GM19043 (cell line): ENCODE measurements at regions not wholly inside any gene's neighbourhood (a gene's known extent, or its start where the extent isn't known, plus 50 kb on each side); places are given as distances from the start of the nearest gene placed in this dataset.
"Not testable (repeated sequence)": the region's sequence is repeated elsewhere in the genome, so short reads cannot be mapped to it uniquely, and the experiment has no call there.

Experiments
- ATAC-seq: cut with Tn5 transposase; IDR thresholded peaks from one replicate; pipeline ENCODE4 v1.9.1; 2021; ENCODE audit warnings: low read depth; ENCODE audit not compliant: unreplicated experiment

DNA sequence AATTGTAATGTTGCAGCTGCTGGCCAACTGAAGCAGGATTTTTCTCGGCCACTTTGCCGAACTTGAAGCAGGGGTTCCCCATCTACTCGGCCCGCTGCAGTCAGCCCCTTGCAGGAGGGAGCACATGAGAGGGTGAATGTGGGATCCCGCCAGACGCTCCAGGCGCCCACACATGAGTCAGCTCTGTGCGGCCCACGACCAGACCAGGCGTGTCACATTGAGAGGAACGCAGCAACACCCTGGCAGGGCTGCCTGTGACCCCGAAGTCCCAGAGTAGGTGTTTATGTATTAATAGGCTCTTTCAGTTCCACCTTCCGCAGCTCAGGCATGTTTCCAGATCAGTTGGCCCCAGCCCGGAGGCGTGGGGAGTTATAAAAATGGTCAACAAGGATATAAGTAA is 344.7 kb upstream of the PABPC4L start:
- ATAC-seq: no peak

GRCh38 chr4:134544303-134544770 is 342.7 kb upstream of the PABPC4L start:
- no peak for ATAC-seq

DNA sequence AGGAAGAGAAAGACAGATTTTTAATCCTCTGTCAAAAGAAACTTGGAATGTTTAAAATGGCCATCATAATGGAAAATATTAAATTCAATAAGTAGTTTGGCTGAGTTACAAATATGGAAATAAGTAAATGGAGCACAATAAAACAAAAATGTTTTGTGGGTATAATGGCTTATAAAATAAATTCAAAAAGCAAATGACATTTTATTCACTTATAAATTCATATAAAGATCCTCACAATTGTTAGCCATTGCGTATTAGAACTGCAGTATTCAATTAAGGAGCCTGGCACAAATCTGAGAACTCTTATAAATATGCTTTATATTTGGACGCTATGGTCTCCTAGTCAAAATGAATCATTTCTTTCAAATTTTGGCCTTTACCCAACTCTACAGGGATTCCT is 339.0 kb upstream of the PABPC4L start:
- no peak for ATAC-seq

DNA sequence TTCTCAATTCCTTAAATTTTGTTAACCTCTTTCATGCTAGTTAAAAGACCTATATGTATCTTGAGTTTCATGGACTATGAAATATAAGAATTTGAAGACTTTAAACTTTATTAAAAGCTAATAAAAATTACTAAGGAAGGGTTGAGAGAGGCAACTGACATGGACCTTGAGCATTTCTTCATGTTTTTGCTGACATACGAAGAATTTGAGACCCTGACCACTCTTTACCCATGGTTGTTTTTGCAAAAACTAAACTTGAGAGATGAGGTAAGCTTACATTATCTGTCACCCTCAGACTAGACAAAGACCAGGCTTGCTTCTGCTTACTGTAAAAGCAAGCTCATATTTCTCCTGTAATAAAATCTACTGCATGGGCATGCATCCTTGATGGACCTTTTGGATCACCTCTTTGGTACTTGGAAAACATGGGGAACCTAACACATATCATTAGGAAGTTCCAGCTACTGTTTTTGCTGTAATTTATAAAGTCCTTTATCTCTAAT is 338.2 kb upstream of the PABPC4L start:
- no peak for ATAC-seq

DNA sequence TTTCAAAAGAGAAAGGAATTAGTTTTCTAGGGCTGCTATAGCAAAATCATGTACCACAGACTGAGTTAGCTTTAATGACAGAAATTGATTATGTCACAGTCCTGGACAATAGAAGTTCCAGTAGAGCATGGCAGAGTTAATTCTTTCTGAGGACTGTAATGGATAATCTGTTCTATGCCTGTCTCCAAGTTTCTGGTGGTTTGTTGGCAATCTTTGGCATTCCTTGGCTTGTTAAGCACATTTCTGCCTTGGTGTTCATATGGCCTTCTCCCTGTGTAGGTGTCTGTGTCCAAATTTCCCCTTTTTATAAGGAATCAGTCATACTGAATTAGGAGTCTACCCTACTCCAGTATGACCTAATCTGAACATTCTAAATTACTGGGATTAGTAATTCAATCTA is 336.1 kb upstream of the PABPC4L start:
- no peak for ATAC-seq

DNA sequence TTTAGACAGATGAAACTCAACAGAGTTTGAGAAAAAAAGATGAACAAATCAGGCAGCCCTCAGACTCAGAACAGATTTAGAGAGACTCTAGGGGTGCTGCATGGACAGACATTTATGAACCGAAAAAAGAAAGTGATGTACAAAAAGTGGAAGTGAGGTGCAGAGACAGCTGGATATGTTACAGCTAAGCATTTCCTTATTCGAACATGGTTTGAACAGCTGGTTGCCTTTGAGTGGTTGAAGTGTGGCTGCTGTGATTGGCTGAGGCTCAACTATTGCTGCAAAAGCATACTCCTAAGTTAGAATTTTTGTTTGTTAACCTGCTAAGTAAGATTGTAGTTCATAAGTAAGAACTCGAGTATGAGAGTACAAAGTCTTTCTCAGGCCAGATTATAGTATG is 331.5 kb upstream of the PABPC4L start:
- ATAC-seq: no peak

DNA sequence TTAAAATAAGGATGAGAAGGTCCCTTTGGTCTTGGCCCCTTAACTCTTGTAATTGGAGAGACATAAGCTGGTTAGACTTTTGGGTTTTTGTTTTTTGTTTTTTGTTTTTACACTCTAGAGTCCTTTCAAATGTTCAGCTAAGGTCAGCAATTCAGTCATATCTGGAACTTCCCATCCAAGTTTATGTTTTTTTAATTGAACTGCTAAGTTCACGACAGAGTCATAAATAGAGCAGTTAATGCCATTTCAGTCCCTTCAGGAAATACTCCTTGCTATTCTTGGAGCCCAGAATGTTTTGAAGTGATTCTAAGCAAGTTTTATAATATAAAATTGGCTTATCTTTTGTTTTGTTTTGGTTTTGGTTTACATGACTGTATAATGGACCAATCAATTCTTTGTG is 329.4 kb upstream of the PABPC4L start:
- ATAC-seq: no peak

- no peak for ATAC-seq
These were observed 328.0 kb upstream of the PABPC4L start for GRCh38 chr4:134529629-134530028.

DNA sequence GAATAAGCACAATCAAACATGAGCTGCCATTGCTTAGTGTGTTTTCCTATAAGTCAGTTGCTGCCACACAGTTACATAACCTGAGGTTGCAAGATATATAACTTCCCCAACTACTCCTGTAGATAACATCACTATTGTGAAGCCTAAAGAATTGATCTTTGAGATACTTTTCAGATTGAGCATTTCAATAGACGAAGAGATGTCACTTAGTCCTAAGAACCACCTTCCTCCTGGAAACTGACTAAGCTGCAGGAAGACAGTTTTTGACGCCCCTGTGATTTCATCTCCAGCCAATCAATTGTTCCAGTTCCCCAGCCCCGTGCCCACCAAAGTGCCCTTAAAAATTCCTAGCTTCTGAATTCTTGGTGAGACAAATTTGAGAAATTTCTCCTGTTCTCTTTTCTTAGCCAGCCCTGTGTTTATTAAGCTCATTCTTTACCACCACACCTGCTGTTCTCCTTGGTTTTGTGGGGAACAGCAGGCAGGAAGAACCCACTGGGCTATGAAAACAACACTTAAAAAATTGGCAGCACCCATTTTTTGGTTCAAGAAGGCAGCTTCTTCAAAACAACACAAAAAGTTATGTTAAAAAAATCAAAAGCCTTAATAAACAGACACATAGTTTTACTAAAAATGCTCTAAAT is 317.1 kb upstream of the PABPC4L start:
- no peak for ATAC-seq

DNA sequence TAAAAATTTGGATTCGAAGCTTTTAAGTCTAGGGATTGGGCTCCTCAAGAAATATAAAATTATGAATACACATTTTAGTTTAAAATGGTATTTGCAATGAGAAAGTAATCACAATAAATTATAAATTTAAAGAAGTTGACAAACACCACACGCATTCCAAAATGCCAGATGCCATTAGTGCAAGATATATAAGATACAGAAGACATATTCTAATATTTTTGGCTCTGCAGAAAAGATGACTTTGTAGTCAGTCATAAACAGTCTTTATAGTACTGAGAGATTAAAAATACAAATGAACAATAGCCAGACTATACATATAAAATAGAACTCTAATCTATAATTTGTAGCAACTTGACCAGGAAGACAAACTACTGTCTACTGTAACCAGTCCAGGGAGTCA is 309.0 kb upstream of the PABPC4L start:
- no peak for ATAC-seq

DNA sequence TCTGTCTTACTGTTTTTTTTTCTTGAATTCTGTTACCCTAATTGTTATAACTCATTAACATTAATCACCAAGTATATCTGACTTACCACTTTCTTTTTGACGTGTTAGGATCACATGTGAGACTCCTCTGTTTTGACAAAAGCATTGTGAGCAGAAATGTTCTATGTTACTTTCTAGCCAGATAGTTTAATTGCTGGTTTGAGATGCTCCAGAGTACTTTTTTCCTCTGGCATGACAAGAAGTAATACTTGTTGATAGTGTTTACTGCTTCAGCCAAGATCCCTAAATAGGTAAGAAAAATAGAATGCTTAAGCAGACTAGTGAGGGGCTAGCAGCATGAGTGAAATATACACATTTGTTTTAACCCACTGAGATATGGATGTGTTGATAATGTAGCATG is 303.9 kb upstream of the PABPC4L start:
- ATAC-seq: no peak

GRCh38 chr4:134501973-134502643 is 300.5 kb upstream of the PABPC4L start:
- no peak for ATAC-seq

DNA sequence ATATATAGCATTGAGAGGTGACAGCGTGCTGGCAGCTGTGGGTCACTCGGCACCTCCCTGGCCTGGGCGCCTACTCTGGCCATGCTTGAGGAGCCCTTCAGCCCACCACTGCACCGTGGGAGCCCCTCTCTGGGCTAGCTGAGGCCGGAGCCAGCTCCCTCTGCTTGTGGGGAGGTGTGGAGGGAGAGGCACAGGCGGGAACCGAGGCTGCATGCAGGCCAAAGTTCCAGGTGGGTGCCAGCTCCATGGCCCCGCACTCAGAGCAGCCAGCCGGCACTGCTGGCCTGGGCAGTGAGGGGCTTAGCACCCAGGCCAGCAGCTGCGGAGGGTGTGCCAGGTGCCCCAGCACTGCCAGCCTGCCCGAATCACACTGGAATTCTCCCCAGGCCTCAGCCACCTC is 299.9 kb upstream of the PABPC4L start:
- ATAC-seq: not testable (repeated sequence)

DNA sequence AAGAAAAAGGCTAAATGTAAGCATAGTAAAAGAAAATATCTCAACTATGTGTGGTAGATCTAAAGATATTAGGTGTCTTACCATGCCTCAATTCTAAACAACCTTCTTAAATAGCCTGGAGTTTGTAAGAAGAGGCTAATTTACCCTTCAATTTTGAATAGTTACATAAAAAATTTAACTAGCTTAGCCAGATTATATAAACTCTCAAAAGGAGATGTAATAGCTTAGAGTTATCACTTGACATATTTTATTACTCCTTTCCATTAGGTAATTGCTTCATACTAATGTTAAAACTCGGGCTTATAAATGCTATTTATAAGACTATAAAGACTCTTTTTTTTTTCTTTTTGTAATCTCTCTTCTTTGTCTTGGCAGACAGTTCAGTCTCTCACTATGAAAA is 297.5 kb upstream of the PABPC4L start:
- ATAC-seq: no peak

DNA sequence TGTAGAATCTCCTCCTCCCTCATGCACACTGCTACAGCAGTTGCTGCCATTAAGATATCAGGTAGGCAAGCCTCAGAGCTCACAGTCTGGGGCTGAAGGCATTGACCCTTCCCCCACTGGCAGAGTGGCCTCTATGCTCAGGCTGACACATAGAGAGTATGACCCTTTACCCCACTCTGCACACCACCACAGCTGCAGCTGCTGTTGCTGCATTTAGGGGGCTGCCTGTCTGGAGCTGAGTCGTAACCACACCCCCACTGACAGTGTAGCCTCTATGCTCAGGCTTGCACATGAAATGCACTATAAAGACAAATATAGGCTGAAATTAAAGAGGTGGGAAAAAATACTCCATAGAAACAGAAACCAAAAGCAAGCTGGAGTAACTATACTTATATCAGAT is 289.3 kb upstream of the PABPC4L start:
- no peak for ATAC-seq

DNA sequence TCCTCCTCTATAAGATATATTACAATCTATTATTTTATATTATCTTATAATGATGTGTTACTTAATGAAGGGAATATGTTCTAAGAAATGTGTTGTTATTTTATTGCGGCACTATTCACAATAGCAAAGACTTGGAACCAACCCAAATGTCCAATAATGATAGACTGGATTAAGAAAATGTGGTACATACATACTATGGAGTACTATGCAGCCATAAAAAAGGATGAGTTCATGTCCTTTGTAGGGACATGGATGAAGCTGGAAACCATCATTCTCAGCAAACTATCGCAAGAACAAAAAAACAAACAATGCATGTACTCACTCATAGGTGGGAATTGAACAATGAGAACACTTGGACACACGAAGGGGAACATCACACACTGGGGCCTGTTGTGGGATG is 281.9 kb upstream of the PABPC4L start:
- ATAC-seq: not testable (repeated sequence)

DNA sequence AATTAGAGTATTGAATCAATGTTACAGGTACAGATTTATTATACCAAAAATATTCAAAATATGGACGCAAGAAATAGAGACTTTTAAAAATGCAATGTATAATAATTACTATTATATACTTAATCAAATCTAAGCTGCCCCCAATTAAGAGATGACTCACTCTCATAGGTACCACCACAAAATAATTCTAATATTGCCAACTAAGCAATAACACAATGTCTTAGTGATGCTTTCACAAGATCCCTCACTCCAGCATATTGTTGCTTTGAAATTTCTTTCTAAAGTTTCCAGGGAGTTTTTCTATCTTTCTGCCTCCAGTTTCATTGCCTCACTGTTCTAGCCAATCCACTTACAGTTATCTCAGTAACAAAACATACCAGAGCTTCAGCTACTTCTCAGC is 270.0 kb upstream of the PABPC4L start:
- ATAC-seq: no peak

- no peak for ATAC-seq
These were observed 269.0 kb upstream of the PABPC4L start for GRCh38 chr4:134470544-134470943.

DNA sequence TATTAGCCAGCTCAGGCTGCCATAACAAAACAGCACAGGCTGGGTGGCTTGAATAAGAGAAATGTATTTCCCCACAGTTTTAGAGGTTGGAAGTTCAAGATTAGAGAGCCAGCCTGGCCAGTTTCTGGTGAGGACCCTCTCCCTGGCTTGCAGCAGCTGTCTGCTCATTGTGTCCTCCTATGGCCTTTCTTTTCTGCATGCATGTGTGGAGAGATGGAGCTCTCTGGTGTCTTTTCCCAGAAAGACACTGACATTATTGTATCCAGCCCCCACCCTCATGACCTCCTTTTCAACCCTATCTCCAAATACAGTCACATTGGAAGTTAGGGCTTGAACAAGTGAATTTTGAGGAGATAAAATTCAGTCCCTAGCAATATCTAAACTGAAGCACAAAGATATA is 263.8 kb upstream of the PABPC4L start:
- ATAC-seq: no peak

- no peak for ATAC-seq
These were observed 262.2 kb upstream of the PABPC4L start for GRCh38 chr4:134463771-134464170.

DNA sequence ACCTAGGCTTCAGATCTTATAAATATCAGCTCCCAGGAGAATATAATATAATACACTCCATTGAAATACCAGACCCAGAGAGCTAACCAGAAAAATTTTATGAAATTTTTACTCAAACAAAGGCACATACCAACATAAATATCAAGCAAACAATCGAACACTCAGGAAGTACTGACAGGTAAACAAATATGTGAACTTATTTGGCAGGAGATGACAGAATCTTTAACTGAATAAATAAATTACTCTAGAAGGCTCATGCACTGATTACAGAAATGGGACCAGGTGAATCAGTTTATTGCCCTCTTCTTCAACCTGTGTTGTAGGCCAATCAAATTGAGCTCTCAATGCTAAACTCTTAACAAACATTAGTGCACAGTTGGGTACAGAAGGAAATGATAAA is 225.2 kb upstream of the PABPC4L start:
- ATAC-seq: no peak

DNA sequence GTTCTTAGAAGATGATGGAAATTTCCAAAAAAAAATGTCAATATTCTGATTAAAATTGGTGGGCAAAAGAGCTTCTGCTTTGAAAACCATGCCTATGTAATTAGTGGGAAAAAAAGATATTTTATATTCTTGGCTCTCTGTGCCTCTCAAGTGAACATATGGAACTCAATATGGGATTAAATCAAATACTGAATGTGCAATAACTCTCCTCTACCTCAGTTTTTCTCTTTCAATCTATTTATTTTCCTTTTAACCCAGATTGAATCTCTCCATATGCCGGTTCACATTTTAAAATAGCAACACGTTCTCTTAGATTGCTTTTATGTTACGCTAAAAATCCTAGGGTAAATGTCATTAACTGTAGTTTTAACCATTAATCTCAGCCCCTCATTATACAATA is 224.2 kb upstream of the PABPC4L start:
- ATAC-seq: no peak
